NT2/D1 (cell line): ENCODE measurements at regions not wholly inside any gene's neighbourhood (a gene's known extent, or its start where the extent isn't known, plus 50 kb on each side); places are given as distances from the start of the nearest gene placed in this dataset.

Experiments
- SUZ12 ChIP-seq: IDR thresholded peaks from 2 replicates; pipeline ENCODE4 v1.6.1; 2011; ENCODE audit not compliant: insufficient read length, insufficient read depth; ENCODE audit errors: extremely low read depth
- YY1 ChIP-seq: IDR thresholded peaks from 2 replicates; pipeline ENCODE4 v1.6.1; 2011; ENCODE audit not compliant: insufficient read length, insufficient read depth
- ZNF274 ChIP-seq: IDR thresholded peaks from 2 replicates; pipeline ENCODE4 v1.6.1; 2011; ENCODE audit warnings: mild to moderate bottlenecking, low read depth, low read length

GRCh38 chr13:81714513-81714912 is 1373.6 kb upstream of the SPRY2 start:
- TF ChIP-seq YY1 (no peak), SUZ12 (no peak), ZNF274 (no peak)
